ENCODE measurements at regions not wholly inside any gene's neighbourhood (a gene's known extent, or its start where the extent isn't known, plus 50 kb on each side); places are given as distances from the start of the nearest gene placed in this dataset.

- no peak for TF ChIP-seq POLR2AphosphoS5 (IDR thresholded peaks at IDR 0.05; ENCODE audit: low read depth, low read length)
- TF ChIP-seq CTCF (IDR thresholded peaks at IDR 0.05; ENCODE audit: control extremely low read depth in 1 of 3, insufficient read depth in 1 of 3, low read depth in 1 of 3, low read length in 3 of 3), result no peak
Measured at GRCh38 chr7:81180573-81180972, 261.7 kb upstream of the SEMA3C start.
